ELR (cell line): ENCODE measurements at regions not wholly inside any gene's neighbourhood (a gene's known extent, or its start where the extent isn't known, plus 50 kb on each side); places are given as distances from the start of the nearest gene placed in this dataset.
"Not testable (repeated sequence)": the region's sequence is repeated elsewhere in the genome, so short reads cannot be mapped to it uniquely, and the experiment has no call there.

Experiments
- DNase-seq: peaks from one replicate; pipeline ENCODE4 v3.0.0-alpha.2; 2015; ENCODE audit warnings: low read depth

DNA sequence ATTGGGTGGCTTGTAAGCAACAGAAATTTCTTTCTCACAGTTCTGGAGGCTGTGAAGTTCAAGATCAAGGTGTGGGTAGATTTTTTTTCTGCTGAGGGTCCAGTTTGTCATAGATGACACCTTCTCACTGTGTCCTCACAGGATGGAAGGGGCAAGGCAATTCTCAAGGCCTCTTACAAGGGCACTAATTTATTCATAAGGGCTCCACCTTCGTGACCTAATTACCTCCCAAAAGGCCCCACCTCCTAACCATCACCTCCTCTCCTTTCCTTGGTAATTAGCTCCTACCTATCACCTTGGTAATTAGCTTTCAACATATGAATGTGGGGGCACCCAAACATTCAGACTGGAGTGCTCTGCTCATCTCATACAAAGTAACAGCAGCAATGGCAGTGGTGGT is 92.3 kb upstream of the CD44 start:
- no peak for DNase-seq

DNA sequence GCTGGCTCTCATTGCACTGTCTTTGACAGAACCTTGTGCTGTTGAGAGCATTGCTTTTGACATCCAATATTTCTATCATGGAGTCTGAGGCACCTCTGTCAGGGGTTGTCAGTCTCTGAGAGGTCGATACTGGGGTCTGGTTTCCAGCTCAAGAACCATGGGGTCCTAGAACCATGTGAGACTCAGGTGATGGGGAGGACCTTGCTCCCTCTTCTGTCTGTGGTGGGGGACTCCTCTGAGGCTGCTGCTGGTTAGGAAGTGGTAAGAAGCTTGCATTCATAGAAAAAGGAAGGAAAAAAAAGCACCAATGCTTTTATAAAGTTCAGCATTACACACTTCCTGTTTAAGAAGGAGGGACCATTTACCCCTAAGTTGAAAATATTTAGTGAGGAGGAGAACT is 91.8 kb upstream of the CD44 start:
- no peak for DNase-seq

DNA sequence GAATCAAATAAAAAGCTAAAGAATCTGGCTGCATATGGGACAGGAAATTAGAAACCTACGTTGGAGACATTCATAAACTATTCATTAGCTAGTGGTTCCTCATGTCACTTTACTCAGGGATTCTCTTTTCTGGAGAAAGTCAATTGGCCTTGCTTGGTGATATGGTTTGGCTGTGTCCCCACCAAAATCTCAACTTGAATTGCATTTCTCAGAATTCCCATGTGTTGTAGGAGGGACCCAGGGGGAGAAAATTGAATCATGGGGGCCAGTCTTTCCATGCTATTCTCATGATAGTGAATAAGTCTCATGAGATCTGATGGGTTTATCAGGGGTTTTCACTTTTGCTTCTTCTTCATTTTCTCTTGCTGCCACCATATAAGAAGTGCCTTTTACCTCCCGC is 91.2 kb upstream of the CD44 start:
- DNase-seq = no peak

DNA sequence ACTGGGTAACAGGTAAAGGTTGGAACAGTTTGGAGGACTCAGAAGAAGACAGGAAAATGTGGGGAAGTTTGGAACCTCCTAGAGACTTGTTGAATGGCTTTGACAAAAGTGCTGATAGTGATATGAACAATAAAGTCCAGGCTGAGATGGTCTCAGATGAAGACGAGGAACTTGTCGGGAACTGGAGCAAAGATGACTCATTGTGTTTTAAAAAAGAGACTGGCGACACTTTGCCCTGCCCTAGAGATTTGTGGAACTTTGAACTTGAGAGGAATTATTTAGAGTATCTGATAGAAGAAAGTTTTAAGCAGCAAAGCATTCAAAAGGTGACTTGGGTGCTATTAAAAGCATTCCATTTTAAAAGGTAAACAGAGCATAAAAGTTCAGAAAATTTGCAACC is 90.6 kb upstream of the CD44 start:
- DNase-seq = not testable (repeated sequence)

DNA sequence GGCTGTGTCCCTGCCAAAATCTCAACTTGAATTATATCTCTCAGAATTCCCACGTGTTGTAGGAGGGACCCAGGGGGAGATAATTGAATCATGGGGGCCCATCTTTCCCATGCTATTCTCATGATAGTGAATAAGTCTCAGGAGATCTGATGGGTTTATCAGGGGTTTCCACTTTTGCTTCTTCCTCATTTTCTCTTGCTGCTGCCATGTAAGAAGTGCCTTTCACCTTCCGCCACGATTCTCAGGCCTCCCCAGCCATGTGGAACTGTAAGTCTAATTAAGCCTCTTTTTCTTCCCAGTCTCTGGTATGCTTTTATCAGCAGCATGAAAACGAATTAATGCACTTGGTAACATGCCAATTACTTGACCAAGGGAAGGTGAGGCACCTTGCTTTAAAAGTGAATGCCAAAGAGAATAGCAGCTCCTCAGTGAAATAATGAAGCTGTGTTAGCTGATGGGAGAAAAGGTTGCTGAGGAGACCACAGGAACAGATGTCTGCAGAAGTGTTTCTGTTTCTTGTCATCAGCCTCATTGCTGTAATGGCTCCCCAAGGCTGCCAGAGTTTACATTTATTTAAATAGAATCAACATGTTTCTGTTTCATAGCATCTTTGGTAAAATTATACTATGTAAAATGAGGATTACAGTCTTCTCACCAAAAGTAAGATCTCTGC is 89.0 kb upstream of the CD44 start:
- no peak for DNase-seq

DNA sequence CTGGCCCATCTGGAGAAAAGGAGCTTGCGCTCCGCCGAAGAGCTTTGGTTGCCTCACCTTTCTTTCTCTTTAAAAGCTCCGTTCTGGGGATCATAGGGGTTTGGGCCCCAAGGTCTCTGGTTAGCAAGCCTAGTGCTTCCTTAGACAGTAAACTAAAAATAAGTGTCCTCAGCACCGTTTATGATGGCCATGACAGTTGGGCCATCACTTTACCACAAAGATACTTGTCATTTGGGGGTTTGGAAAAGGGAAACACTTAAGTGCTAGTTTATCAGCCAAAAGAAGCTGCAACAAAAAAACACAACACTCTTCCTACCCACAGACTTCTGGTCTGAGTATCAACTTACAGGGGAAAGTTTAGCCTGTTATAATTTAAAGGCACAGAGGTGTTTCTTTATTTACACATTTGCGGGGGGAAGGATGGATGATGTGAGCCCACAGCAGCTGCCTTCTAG is 88.4 kb upstream of the CD44 start:
- DNase-seq = no peak

DNA sequence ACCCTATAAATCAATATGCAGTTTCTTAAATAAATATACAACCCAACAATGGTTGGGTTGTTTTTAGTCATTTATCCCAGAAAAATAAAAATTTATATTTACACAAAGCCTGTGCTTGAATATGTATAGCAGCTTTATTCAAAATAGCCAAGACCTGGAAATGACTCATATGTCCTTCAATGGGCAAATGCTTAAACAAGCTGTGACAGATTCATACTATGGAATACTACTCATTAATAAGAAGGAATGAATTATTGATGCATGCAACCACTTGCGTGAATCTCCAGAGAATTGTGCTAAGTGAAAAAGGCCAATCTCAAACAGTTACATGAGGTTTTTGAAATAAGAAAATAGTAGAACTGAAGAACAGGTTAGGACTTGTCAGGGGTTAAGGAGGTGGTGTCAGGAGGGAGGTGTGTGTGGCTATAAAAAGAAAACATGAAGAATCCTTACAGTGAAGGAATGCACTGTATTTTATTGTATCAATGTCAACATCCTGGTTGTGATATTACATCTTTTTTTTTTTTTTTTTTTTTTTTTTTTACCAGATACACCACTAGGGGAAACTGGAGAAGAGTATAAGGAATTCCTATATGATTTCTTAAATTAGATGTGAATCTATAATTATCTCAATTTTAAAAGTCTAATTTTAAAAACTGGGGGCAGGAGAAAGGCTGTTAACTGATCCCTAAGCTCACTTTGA is 82.4 kb upstream of the CD44 start:
- DNase-seq = peak; percentile 57

DNA sequence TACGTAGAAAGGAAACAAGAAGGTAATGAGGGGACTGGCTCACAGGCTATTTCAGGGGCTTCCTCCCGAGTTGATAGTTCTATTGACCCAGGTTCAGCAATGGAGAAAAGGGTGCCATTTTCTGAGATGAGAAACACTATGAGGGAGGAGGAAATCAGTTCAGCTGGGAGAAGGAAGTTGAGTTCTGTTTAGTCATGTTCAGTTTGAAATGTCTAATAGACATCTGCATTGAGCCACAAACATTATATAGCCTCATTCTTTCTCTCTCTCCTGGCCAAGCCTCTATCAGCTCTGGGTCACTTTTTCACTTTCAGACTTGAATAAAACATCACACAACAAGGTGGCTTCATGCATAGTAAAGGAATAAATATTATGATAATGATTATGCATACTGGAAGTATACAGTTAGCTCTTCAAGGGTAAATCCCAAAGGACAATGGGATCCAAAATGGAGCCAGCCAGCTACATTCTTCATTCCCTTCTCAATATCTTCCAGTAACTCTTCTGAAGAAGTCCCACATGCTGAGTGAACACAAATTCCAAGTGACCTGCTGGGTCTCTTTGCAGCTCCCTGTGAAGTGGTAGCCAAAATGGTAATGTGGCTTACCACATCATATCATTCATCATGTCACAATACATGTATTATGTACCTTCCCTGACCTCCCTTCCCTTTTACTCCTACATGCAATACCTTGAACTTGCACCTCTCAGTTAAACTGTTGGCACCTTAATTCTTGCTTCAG is 80.9 kb upstream of the CD44 start:
- DNase-seq = no peak

DNA sequence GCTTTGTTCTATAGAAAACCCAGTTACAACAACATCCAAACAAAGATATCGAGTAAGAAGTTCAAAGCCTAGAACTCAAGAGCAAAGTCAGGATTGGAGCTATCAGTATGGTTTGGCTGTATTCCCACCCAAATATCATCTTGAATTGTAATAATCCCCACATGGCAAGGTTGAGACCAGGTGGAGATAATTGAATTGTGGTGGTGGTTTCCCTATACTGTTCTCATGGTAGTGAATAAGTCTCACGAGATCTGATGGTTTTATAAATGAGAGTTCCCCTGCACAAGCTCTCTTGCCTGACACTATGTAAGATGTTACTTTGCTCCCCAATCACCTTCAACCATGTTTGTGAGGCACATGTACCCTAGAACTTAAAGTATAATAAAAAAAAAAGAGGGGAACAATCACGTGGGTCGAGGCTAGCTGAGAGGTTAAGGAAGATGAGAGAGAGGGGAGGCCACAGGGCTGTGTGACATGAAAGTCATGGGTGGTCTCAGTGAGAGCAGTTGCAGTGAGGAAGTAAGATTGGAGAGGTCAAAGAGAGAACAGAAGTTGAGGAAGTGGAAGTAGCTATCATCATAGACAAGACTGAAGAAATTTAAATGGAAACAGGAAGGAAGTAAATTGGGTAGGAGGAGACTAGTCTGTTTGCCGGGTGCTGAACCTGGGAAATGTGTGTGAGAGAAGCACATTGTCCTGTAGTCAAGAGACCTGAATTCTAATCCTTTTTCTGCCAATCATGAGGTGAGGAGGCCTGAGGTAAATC is 80.1 kb upstream of the CD44 start:
- no peak for DNase-seq

DNA sequence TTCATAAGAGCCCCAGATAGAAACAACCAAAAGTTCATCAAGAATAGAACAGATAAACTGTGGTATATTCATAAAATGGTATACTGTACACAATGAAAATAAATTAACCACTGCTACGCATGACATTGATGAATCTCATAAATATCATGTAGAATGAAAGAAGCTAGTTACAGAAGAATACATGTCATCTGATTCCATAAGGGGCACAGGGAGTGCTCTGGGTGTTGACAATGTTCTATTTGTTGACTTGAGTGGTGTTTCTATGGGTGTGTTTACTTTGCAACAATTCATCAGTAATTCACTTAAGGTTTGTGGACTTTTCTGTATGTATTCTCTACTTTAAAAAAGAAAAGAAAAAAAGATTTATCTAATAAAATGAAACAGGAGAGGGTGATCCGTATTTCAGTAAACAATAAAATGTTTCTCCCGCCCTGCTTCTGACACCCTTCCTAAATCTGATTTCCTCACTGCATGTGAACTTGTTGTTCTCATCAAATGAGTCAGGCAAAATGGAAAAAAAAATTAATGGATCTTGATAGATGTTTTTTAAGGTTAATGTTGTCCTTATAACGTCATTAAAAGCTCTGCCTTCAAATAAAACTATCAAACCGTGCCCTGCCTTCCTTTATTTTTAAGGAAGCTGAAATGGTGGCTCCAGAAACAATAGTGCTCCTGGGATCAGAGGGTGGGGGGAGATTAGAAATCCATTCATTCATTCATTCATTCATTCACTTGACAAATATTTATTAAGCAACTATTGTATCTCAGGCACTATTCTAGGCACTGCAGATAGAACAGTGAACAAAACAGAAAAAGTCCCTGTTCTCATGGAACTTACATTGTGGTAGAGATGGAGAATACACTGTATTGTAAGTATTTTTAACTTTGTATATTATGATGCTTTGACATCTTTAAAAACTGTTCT is 77.2 kb upstream of the CD44 start:
- no peak for DNase-seq

DNA sequence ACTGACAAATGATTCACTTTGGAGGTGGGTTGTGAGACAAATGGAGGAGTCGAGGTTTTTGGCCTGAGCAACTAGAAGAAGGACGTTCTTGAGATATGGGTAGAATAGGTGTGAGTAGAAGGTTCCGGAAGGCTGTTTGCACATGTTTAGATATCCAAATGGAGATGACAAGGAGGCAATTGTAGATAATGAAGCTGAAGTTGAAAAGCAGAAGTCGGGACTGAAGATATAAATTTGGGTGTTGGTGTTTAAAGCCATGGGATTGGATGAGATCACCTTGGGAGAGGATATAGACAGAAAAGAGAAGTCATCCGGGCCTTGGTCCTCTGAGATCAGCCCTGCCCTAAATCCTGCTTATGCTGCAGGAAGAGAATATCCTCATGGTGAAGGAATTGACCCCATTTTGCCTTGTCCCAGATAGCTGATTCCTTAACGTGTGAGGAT is 75.5 kb upstream of the CD44 start:
- DNase-seq = no peak

DNA sequence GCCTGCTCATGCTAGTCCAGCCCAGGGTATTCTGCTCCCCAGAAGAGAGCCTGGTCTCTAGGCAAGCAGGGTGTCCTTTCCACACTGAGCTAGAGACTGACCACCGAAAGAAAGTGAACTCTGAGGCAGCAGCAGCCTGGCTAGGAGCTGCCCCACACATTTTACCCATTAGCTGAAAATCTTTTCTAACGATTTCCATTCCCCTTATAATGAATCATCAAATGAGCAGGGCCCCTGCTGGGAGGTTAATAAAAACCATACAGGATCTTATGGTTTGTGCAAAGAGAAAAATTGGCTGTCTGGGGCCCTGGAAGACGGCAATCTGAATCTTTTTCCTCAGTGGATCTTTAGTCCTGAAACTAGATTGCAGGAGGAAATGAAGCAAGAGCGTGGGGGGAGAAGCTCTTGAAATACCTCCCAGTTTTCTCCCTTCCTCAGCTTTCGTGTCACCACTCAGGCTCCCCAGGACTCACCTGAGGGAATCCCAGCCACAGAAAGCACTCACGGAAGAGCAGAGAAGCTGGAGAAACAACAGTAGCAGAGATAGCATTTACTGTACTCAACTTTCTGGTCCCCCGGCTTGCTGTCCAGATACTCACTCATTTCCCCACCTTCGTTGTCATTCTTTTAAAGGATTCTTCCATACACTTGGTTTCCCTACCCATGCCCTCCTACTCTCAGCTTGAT is 74.7 kb upstream of the CD44 start:
- peak; percentile 63 for DNase-seq

DNA sequence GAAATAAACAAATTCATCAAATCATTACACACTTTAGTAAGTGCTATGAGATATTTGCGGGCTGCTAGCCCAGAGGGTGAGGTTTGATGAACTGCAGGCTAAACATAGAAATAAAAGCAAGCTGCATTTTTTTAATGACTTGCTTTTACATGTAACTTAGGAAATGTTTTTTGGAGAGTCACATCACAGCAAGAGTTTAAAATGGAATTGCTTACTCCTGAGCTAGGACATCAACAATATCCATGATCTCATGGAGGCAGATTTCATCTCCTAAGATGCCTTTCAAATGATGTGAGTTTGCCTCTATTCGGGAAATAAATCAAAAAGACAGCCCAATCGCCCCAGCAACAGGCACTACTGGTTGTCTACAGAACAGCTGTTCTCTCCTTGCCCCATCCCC is 73.4 kb upstream of the CD44 start:
- DNase-seq = no peak

DNA sequence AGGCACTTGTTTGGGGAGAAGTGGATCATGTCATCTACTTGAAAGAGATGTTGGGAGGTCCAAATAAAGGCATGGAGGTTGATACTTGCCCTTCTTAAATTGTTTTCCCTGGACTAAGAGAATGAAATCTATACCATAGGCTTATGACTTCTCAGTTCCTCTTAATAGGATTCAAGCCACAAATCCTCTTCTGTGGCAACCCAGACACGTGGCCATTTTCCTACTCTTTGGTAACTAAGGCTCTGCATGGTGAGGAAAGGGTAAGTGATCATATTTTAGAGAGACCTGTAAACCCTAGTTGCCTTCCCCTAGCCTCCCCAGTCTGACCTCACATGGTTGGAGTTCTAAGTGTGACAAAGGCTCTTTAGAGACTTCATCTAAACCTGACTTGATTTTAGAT is 72.9 kb upstream of the CD44 start:
- no peak for DNase-seq

DNA sequence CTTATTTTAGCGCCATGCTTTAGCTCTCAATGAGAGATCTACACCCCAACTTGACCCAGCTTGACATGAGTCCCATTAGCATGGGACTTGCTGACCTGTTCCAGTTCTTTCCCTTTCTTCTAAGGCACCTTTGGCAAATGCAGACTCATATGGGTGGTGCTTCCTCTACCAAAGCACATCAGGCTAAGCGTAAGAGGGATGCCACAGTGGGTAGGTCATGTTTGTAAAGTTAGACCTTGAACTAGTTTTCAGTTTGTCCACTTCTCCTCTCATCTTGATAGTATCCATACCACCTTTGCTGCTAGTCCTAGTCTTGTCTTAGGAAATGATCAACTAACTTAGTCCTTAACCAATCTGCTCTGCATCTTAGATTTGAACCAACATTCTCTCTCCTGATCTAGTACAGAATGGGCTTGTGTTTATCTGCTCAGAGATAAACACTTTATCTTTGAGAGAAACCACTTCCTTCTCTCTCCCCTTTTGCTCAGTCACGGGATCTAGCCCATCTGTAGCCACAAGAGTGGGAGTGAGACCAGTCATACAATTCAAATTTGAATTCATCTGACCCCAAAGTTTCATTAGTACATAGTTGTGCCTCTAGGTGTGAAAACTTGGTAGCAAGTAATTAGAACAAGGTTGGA is 72.1 kb upstream of the CD44 start:
- no peak for DNase-seq

DNA sequence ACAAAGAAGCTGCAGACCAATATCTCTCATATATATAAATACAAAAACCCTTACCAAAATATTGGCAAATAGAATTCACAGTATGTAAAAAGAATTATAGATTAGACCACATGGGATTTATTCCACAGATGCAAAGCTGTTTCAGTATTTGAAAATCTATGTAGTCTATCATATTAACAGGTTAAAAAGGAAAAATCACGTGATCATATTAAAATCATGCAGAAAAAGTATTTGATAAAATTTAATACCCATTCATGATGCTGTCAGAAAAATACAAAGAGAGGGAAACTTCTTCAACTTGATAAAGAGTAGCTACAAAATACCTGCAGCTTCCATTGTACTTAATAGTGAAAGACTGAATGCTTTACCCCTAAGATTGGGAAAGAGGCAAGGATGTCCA is 67.2 kb upstream of the CD44 start:
- DNase-seq = no peak

DNA sequence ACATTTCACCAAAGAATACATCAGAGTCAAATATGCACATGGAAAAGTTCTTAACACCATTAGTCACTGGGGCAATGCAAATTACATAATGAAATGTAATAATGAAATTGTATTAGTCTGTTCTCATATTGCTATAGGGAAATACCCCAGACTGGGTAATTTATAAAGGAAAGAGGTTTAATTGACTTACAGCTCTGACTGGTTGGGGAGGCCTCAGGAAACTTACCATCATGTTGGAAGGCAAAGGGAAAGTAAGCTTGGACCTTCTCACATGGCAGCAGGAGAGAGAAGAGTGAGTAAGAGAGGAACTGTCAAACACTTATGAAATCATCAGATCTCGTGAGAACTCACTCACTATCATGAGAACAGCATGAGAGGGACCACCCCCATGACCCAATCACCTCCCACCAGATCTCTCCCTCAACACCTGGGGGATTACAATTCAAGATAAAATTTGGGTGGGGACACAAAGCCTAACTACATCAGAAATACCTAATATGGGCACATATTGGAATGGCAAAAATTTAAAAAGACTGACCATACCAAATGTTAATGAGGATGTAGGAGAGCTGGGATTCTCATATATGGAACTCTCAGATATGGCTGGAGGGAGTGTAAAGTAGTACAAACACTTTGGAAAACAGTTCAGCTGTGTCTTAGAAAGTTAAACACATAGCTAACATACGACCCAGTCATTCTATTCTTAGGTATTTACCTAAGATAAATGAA is 65.1 kb upstream of the CD44 start:
- peak; percentile 53 for DNase-seq

DNA sequence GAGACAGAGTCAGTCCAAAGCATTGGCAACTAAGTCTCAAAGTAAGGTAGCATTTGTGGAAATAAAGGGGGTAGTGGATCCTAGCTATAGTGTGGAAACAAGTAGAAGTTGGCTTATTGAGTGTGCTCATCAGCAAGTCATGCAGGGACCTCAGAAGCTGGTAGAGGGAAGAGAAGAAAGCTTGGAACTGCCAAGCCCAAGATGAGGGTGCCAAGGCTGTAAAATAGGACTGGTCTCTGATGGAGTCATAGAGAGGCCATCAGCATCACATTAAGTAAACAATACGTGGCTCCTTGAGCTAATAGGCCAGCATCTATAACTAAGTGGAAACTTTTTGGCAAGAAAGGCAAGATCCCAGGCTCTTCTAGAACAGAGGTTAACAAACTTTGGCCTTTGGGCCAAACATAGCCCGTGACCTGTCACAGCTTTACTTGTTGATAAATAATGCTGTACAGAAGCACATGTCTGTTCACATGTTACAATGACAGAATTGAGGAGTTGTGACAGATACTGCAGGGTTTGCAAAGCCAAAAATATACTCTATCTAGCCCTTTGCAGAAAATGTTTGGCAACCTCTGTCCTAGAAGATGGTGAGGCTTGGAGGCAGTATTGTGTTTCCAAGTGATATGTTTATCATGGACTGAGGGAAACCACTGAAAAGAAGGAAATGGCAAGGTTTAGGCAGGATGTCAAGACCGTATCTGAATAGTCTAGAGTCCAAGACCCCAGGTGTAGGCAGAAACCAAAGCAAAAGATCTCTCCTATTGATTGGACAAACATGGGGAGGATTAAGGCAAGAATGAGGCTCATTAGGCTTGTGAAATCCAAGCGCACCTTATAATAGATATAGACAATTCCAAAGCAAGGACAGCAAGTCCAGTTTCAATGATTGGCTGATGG is 62.5 kb upstream of the CD44 start:
- DNase-seq = no peak
